MM.1S (cell line): ENCODE measurements at regions not wholly inside any gene's neighbourhood (a gene's known extent, or its start where the extent isn't known, plus 50 kb on each side); places are given as distances from the start of the nearest gene placed in this dataset.

ENCODE experiments used
- DNase-seq: peaks from one replicate; pipeline ENCODE4 v3.0.0-alpha.2; 2015
- H2AFZ ChIP-seq: fragments of 300-600 bp; sonication (generic); 2 replicates; pipeline ENCODE4 v1.6.0; 2016; ENCODE audit warnings: antibody characterized with exemption, low read length
- H3F3A ChIP-seq: fragments of 300-600 bp; sonication (generic); 2 replicates; pipeline ENCODE4 v1.6.1; 2016; ENCODE audit warnings: mild to moderate bottlenecking, antibody characterized with exemption, low read length, moderate library complexity, mixed read lengths; ENCODE audit not compliant: insufficient read depth
- H3K27ac ChIP-seq: fragments of 300-600 bp; sonication (generic); 2 replicates; pipeline ENCODE4 v1.5.1; 2016; ENCODE audit warnings: mild to moderate bottlenecking, low read length
- H3K27me3 ChIP-seq: fragments of 300-600 bp; sonication (generic); replicated peaks from 2 replicates; pipeline ENCODE4 v1.6.0; 2016; ENCODE audit warnings: low read length; ENCODE audit not compliant: insufficient read depth
- H3K36me3 ChIP-seq: fragments of 300-600 bp; sonication (generic); replicated peaks from 2 replicates; pipeline ENCODE4 v1.6.1; 2016; ENCODE audit warnings: mild to moderate bottlenecking, low read length, mixed read lengths; ENCODE audit not compliant: insufficient read depth
- H3K4me1 ChIP-seq: fragments of 300-600 bp; sonication (generic); 2 replicates; pipeline ENCODE4 v1.6.1; 2016; ENCODE audit warnings: low read length, mixed read lengths
- H3K4me2 ChIP-seq: fragments of 300-600 bp; sonication (generic); 2 replicates; pipeline ENCODE4 v1.6.0; 2016; ENCODE audit warnings: low read depth, low read length
- H3K4me3 ChIP-seq: fragments of 300-600 bp; sonication (generic); 2 replicates; pipeline ENCODE4 v1.5.1; 2016; ENCODE audit warnings: low read length, mixed read lengths
- H3K79me2 ChIP-seq: fragments of 300-600 bp; sonication (generic); 2 replicates; pipeline ENCODE4 v1.6.1; 2016; ENCODE audit warnings: mixed run types, low read length, mixed read lengths
- H3K9ac ChIP-seq: fragments of 300-600 bp; sonication (generic); 2 replicates; pipeline ENCODE4 v1.6.1; 2016; ENCODE audit warnings: low read length, mixed read lengths
- H3K9me2 ChIP-seq: fragments of 300-600 bp; sonication (generic); replicated peaks from 2 replicates; pipeline ENCODE4 v1.6.1; 2016; ENCODE audit warnings: mild to moderate bottlenecking, low read length, mixed read lengths; ENCODE audit not compliant: insufficient read depth
- H3K9me3 ChIP-seq: fragments of 300-600 bp; sonication (generic); replicated peaks from 2 replicates; pipeline ENCODE4 v1.6.1; 2016; ENCODE audit warnings: mild to moderate bottlenecking, low read length, mixed read lengths; ENCODE audit not compliant: insufficient read depth
- H4K20me1 ChIP-seq: fragments of 300-600 bp; sonication (generic); 2 replicates; pipeline ENCODE4 v1.6.1; 2016; ENCODE audit warnings: mild to moderate bottlenecking, low read length, moderate library complexity, mixed read lengths; ENCODE audit not compliant: insufficient read depth
- CTCF ChIP-seq: fragments of 300-600 bp; sonication (generic); IDR thresholded peaks from 2 replicates; pipeline ENCODE4 v1.5.1; 2016; ENCODE audit warnings: antibody characterized with exemption, low read length, mixed read lengths
- EZH2 ChIP-seq: fragments of 300-600 bp; sonication (generic); optimal IDR thresholded peaks from 2 replicates; pipeline ENCODE3; 2017; ENCODE audit warnings: low read depth, mild to moderate bottlenecking, antibody characterized with exemption, low read length, mixed read lengths
- EZH2phosphoT487 ChIP-seq: fragments of 300-600 bp; sonication (generic); IDR thresholded peaks from 2 replicates; pipeline ENCODE4 v1.6.1; 2018; ENCODE audit warnings: antibody characterized with exemption, low read length

- Histone ChIP-seq H3F3A (no peaks in the 10 kb centered on the region), H3K9ac (no peak overlapping the region), H3K27ac (no peak overlapping the region), H3K4me3 (no peak overlapping the region), H3K36me3 (no peaks in the 10 kb centered on the region), H3K4me2 (no peak overlapping the region), H4K20me1 (no peaks in the 10 kb centered on the region), H3K79me2 (no peaks in the 10 kb centered on the region), H2AFZ (no peak overlapping the region), H3K27me3 (no peaks in the 10 kb centered on the region), H3K9me3 (no peaks in the 10 kb centered on the region), H3K9me2 (no peaks in the 10 kb centered on the region), H3K4me1 (no peaks in the 10 kb centered on the region)
- no peak for TF ChIP-seq EZH2
- TF ChIP-seq EZH2phosphoT487, result no peak
- TF ChIP-seq CTCF, result no peak
- no peak for DNase-seq
Observed at GRCh38 chr3:89624494-89624893, 517.1 kb downstream of the EPHA3 start.

- Histone ChIP-seq H3K4me3 (no peak overlapping the region), H4K20me1 (no peaks in the 10 kb centered on the region)
- no peak for DNase-seq
Observed at GRCh38 chr3:89625945-89626344, 518.5 kb downstream of the EPHA3 start.

GRCh38 chr3:89628856-89629670, 521.6 kb downstream of the EPHA3 start:
- no peaks in the 10 kb centered on the region for H3K36me3 ChIP-seq
- no peak overlapping the region for H3K27ac ChIP-seq
- no peak overlapping the region for H3K9ac ChIP-seq
- no peaks in the 10 kb centered on the region for H3F3A ChIP-seq
- no peaks in the 10 kb centered on the region for H3K27me3 ChIP-seq
- DNase-seq, result no peak
- no peaks in the 10 kb centered on the region for H3K9me3 ChIP-seq
- H3K4me2 ChIP-seq, result no peak overlapping the region
- no peaks in the 10 kb centered on the region for H3K79me2 ChIP-seq
- no peak overlapping the region for H3K4me3 ChIP-seq
- H4K20me1 ChIP-seq, result no peaks in the 10 kb centered on the region
- H3K9me2 ChIP-seq, result no peaks in the 10 kb centered on the region
- H2AFZ ChIP-seq, result no peak overlapping the region
- TF ChIP-seq EZH2phosphoT487, result no peak
- no peak for TF ChIP-seq CTCF
- no peak for TF ChIP-seq EZH2
- no peaks in the 10 kb centered on the region for H3K4me1 ChIP-seq

More at GRCh38 chr3:89625945-89626344, 518.5 kb downstream of the EPHA3 start:
- no peaks in the 10 kb centered on the region for H3K9me2 ChIP-seq
- no peak for TF ChIP-seq EZH2phosphoT487
- no peak for TF ChIP-seq EZH2
- no peak for TF ChIP-seq CTCF
- H3K9me3 ChIP-seq, result no peaks in the 10 kb centered on the region
- no peaks in the 10 kb centered on the region for H3K79me2 ChIP-seq
- H2AFZ ChIP-seq, result no peak overlapping the region
- no peaks in the 10 kb centered on the region for H3K4me1 ChIP-seq
- H3K36me3 ChIP-seq, result no peaks in the 10 kb centered on the region
- H3K27ac ChIP-seq, result no peak overlapping the region
- H3K9ac ChIP-seq, result no peak overlapping the region
- no peaks in the 10 kb centered on the region for H3F3A ChIP-seq
- no peaks in the 10 kb centered on the region for H3K27me3 ChIP-seq
- H3K4me2 ChIP-seq, result no peak overlapping the region
